ENCODE measurements at regions not wholly inside any gene's neighbourhood (a gene's known extent, or its start where the extent isn't known, plus 50 kb on each side); places are given as distances from the start of the nearest gene placed in this dataset.

DNA sequence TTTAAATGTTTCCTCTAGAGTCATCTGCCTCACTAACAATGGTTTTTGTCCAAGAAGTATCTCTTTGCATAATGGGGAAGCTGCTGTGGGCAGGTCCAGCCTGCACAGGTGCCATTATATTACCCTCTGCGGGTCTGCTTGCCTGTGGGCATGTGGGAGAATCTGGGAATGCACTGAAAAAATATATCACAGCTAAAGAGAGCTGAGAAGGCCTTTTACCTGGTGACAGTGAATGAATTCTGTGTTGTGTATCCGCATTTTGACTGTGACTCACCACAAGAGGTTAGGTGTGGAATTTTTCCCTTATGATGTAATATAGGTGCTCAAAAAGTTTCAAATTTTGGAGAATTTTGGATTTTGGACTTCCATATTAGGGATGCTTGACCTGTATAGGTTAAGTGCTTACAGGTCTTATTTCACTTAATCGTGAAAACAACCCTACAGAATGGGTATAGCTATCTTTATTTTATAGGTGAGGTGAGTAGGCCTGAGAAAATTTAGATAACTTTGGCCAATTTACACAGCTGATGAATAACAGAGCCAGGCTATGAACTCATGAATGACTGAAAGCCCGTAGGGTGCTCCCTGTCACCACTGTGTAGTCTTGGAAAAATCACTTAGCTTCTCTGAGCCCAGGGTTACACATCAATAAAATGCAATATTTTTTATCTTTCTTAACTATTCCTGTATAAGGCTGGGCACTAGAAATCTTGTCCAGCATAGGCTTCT, 198.0 kb upstream of the EPHA5 start:
- TF ChIP-seq POLR2A (IDR thresholded peaks at IDR 0.05) (no peak), EP300 (IDR thresholded peaks at IDR 0.05) (no peak), POLR2AphosphoS5 (IDR thresholded peaks at IDR 0.05) (no peak)
- TF ChIP-seq, protein P1, sequence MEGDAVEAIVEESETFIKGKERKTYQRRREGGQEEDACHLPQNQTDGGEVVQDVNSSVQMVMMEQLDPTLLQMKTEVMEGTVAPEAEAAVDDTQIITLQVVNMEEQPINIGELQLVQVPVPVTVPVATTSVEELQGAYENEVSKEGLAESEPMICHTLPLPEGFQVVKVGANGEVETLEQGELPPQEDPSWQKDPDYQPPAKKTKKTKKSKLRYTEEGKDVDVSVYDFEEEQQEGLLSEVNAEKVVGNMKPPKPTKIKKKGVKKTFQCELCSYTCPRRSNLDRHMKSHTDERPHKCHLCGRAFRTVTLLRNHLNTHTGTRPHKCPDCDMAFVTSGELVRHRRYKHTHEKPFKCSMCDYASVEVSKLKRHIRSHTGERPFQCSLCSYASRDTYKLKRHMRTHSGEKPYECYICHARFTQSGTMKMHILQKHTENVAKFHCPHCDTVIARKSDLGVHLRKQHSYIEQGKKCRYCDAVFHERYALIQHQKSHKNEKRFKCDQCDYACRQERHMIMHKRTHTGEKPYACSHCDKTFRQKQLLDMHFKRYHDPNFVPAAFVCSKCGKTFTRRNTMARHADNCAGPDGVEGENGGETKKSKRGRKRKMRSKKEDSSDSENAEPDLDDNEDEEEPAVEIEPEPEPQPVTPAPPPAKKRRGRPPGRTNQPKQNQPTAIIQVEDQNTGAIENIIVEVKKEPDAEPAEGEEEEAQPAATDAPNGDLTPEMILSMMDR (IDR thresholded peaks at IDR 0.05) = no peak
- 82 to 89% (median 87%) methylated on average over 4 of the region's 4 CpGs for WGBS, 5 donors

DNA sequence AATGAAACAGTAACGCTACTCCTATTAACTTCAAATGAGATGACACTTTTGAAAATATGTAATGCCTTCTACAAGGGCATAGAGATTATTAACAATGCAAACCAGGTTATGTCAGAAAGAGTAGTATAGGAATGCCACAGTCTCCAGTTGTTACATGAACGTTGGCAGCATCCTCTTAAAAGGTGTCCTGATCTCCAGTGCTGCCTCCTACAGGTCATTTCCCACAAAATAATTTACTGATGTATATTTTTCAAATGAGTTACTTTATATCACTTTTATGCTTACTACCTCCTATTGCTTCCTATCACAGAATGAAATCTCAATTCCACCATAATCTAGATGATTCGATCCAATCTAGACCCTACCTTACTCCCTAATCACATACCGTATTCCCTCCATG, 195.2 kb upstream of the EPHA5 start:
- no peak overlapping the region for H3K27ac ChIP-seq
- H3K27me3 ChIP-seq = no peaks in the 10 kb centered on the region
- intact Hi-C loops (cut with DNase I; ENCODE audit: low total_unique reads) = no loop called here
- DNase-seq = peak in 1 of 2 donors; percentile 2
- H3K36me3 ChIP-seq = no peaks in the 10 kb centered on the region
- WGBS, 5 donors = 53 to 57% (median 55%) methylated on average over 4 of the region's 4 CpGs
- no peak overlapping the region for H3K4me3 ChIP-seq
- no peaks in the 10 kb centered on the region for H3K4me1 ChIP-seq
- no peaks in the 10 kb centered on the region for H3K9me3 ChIP-seq
- TF ChIP-seq POLR2A (IDR thresholded peaks at IDR 0.05) = no peak
- no peak for TF ChIP-seq POLR2AphosphoS5 (IDR thresholded peaks at IDR 0.05)
- no peak for TF ChIP-seq EP300 (IDR thresholded peaks at IDR 0.05)
- TF ChIP-seq, protein P1 (IDR thresholded peaks at IDR 0.05) = no peak

More for the DNA sequence above, 198.0 kb upstream of the EPHA5 start:
- Histone ChIP-seq H3K27ac (no peak overlapping the region), H3K9me3 (no peaks in the 10 kb centered on the region), H3K36me3 (no peaks in the 10 kb centered on the region), H3K27me3 (no peaks in the 10 kb centered on the region), H3K4me3 (no peak overlapping the region), H3K4me1 (no peaks in the 10 kb centered on the region)
- no peak for DNase-seq
- intact Hi-C loops (cut with DNase I; ENCODE audit: low total_unique reads) = no loop called here

DNA sequence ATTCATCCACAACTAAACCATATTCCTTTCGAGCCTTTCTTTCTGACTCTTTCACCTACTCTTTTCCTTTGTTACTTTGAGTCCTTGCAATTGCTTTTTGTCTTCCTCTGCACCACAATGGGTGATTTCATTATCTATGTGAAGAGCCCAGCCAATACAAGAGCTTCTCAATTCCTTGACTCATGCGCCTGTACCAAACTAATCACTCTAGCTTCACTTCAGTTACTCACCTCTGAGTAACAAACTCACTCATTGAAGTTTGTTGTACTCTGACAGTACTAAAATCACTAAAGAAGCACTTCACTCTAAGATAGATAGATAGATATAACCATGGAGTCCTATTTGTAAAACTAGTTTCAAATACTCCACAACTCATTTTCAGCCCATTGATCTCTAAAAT, 191.7 kb upstream of the EPHA5 start:
- 84 to 91% (median 86%) methylated on average over 2 of the region's 2 CpGs for WGBS, 5 donors
- TF ChIP-seq EP300 (IDR thresholded peaks at IDR 0.05) (no peak), POLR2AphosphoS5 (IDR thresholded peaks at IDR 0.05) (no peak), POLR2A (IDR thresholded peaks at IDR 0.05) (no peak)
- TF ChIP-seq, protein P1 (IDR thresholded peaks at IDR 0.05) = no peak

DNA sequence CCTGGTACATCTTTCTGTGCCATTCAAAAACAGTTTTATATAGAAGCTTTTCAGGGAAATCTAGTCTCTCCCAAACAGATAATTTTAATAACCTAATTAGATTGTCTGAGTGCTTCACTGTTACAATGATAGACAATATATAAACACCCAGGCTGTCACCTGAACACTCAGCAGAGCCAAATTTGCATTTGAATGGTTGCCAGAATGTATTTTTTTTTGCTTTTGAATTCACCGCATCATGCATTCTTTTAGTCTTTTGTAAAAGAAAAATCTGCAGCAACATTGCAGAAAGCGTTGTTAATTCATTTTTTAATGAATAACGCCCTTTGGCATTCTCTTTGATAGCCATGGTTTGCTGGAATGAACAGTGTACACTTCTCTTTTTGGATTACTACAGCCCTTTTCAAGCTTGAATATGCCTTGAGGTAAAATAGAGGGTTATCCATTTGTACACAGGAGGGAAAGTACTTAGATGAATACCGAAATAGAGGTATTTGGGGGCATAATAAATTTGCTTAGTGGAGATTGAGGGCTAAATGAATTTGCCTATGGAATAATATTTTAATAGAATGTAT, 175.0 kb upstream of the EPHA5 start:
- DNase-seq = no peak
- intact Hi-C loops (cut with DNase I; ENCODE audit: low total_unique reads) = no loop called here
- Histone ChIP-seq H3K27me3 (no peaks in the 10 kb centered on the region), H3K9me3 (no peaks in the 10 kb centered on the region), H3K4me1 (no peaks in the 10 kb centered on the region), H3K36me3 (no peaks in the 10 kb centered on the region), H3K4me3 (no peak overlapping the region), H3K27ac (no peak overlapping the region)
- TF ChIP-seq, protein P1 (IDR thresholded peaks at IDR 0.05) = no peak
- TF ChIP-seq POLR2AphosphoS5 (IDR thresholded peaks at IDR 0.05) = no peak
- TF ChIP-seq POLR2A (IDR thresholded peaks at IDR 0.05) = no peak
- TF ChIP-seq EP300 (IDR thresholded peaks at IDR 0.05) = no peak
- 55 to 67% (median 64%) methylated on average over 4 of the region's 4 CpGs for WGBS, 5 donors

More for the DNA sequence above, 191.7 kb upstream of the EPHA5 start:
- DNase-seq = no peak
- Histone ChIP-seq H3K27ac (no peak overlapping the region), H3K27me3 (no peaks in the 10 kb centered on the region), H3K36me3 (no peaks in the 10 kb centered on the region), H3K9me3 (no peaks in the 10 kb centered on the region), H3K4me1 (no peaks in the 10 kb centered on the region), H3K4me3 (no peak overlapping the region)
- intact Hi-C loops (cut with DNase I; ENCODE audit: low total_unique reads) = no loop called here
